SK-N-SH (cell line): ENCODE measurements at regions not wholly inside any gene's neighbourhood (a gene's known extent, or its start where the extent isn't known, plus 50 kb on each side); places are given as distances from the start of the nearest gene placed in this dataset.

ENCODE experiments used
- CTCF ChIA-PET: fragments of 300-600, 350-600 bp; formaldehyde crosslinking; extraction: SDS; loops from one replicate; lab custom pipeline; 2021; lab: Yijun Ruan, JAX
- POLR2A ChIA-PET: fragments of 350-600 bp; sonication (Branson Sonifier 250); formaldehyde crosslinking; extraction: SDS; loops from one replicate; lab custom pipeline; 2020; ENCODE audit warnings: antibody characterized with exemption, inconsistent platforms; lab: Yijun Ruan, JAX
- DNase-seq: peaks from one replicate; pipeline ENCODE4 v3.0.0; 2012
- H2AFZ ChIP-seq: fragments of 200-600 bp; sonication (generic); 2 replicates; pipeline ENCODE4 v1.8.1; 2016; ENCODE audit warnings: antibody characterized with exemption, mild to moderate bottlenecking, low read depth
- H3F3A ChIP-seq: fragments of 200-600 bp; sonication (generic); replicated peaks from 2 replicates; pipeline ENCODE3; 2016; ENCODE audit warnings: antibody characterized with exemption, mild to moderate bottlenecking; ENCODE audit not compliant: insufficient read depth
- H3K27ac ChIP-seq, 2 experiments: fragments of 200-500 bp in 1 of 2; fragments of 200-600 bp in 1 of 2; sonication (Bioruptor generic) in 1 of 2; sonication (generic), shearing (Covaris generic) in 1 of 2; 2 replicates each; pipeline versions ENCODE4 v1.5.1 to v1.6.1; 2014 to 2016; ENCODE audit warnings: low read depth in 2 of 2, inconsistent platforms in 1 of 2, low read length in 1 of 2, mild to moderate bottlenecking in 1 of 2, mixed read lengths in 1 of 2
- H3K27me3 ChIP-seq: fragments of 200-600 bp; sonication (generic), shearing (Covaris generic); 2 replicates; pipeline ENCODE4 v1.6.1; 2016; ENCODE audit warnings: mixed run types; ENCODE audit not compliant: insufficient read depth
- H3K36me3 ChIP-seq, 2 experiments: fragments of 200-500 bp in 1 of 2; fragments of 200-600 bp in 1 of 2; sonication (Bioruptor generic) in 1 of 2; sonication (generic) in 1 of 2; replicated peaks in 1 of 2; 2 replicates each; pipeline versions ENCODE3 to v1.5.1; 2014 to 2016; ENCODE audit warnings: low read length in 1 of 2, mild to moderate bottlenecking in 1 of 2; ENCODE audit not compliant: insufficient read depth in 2 of 2, control insufficient read depth in 1 of 2
- H3K4me1 ChIP-seq, 2 experiments: fragments of 200-500 bp in 1 of 2; fragments of 200-600 bp in 1 of 2; sonication (Bioruptor generic) in 1 of 2; sonication (generic), shearing (Covaris generic) in 1 of 2; 2 replicates each; pipeline versions ENCODE4 v1.5.1 to v1.6.1; 2014 to 2016; ENCODE audit warnings: low read depth in 1 of 2, low read length in 1 of 2, mixed run types in 1 of 2; ENCODE audit not compliant: insufficient read depth in 2 of 2, control insufficient read depth in 1 of 2
- H3K4me2 ChIP-seq: fragments of 200-600 bp; sonication (generic), shearing (Covaris generic); 2 replicates; pipeline ENCODE4 v1.6.1; 2017; ENCODE audit warnings: mixed run types
- H3K4me3 ChIP-seq, 2 experiments: fragments of 200-500 bp in 1 of 2; fragments of 200-600 bp in 1 of 2; sonication (Bioruptor generic) in 1 of 2; sonication (generic), shearing (Covaris generic) in 1 of 2; 2 replicates each; pipeline versions ENCODE4 v1.5.1 to v1.8.1; 2014 to 2016; ENCODE audit warnings: low read depth in 2 of 2, inconsistent platforms in 1 of 2, low read length in 1 of 2, mild to moderate bottlenecking in 1 of 2, mixed read lengths in 1 of 2, moderate library complexity in 1 of 2
- H3K79me2 ChIP-seq: fragments of 200-600 bp; sonication (generic); 2 replicates; pipeline ENCODE4 v1.8.1; 2017; ENCODE audit warnings: mild to moderate bottlenecking; ENCODE audit not compliant: insufficient read depth
- H3K9ac ChIP-seq: fragments of 200-600 bp; sonication (generic); 2 replicates; pipeline ENCODE4 v1.6.1; 2017; ENCODE audit warnings: mixed run types
- H3K9me2 ChIP-seq: fragments of 200-600 bp; sonication (generic); 2 replicates; pipeline ENCODE4 v1.6.1; 2017; ENCODE audit warnings: mixed run types
- H3K9me3 ChIP-seq: fragments of 200-600 bp; sonication (generic); 2 replicates; pipeline ENCODE4 v1.6.1; 2017; ENCODE audit warnings: mixed run types, mild to moderate bottlenecking, moderate library complexity
- H4K20me1 ChIP-seq: fragments of 200-600 bp; sonication (generic); 2 replicates; pipeline ENCODE4 v1.6.1; 2017; ENCODE audit warnings: mild to moderate bottlenecking, mixed run types; ENCODE audit not compliant: insufficient read depth
- ELF1 ChIP-seq: IDR thresholded peaks from 2 replicates; pipeline ENCODE4 v1.4.0; 2012
- EP300 ChIP-seq, 2 experiments: IDR thresholded peaks; 2 replicates each; pipeline versions ENCODE4 v1.4.0 to v1.6.1; 2012; ENCODE audit warnings: borderline replicate concordance in 1 of 2, low read depth in 1 of 2, low read length in 1 of 2
- GABPA ChIP-seq: IDR thresholded peaks from 2 replicates; pipeline ENCODE4 v1.4.0; 2012; ENCODE audit warnings: low read depth, mild to moderate bottlenecking
- GATA2 ChIP-seq: sonication (generic); formaldehyde crosslinking; IDR thresholded peaks from 2 replicates; pipeline ENCODE4 v1.5.0; 2020; ENCODE audit warnings: mild to moderate bottlenecking, missing genetic modification reagents
- MXI1 ChIP-seq: IDR thresholded peaks from 2 replicates; pipeline ENCODE4 v1.6.1; 2012; ENCODE audit warnings: mild to moderate bottlenecking, low read depth, low read length, improper control_type of control experiment
- NFIC ChIP-seq: IDR thresholded peaks from 2 replicates; pipeline ENCODE4 v1.4.0; 2012; ENCODE audit warnings: borderline replicate concordance
- RAD21 ChIP-seq: IDR thresholded peaks from 2 replicates; pipeline ENCODE4 v1.6.1; 2012; ENCODE audit warnings: mild to moderate bottlenecking, low read length
- RCOR1 ChIP-seq: fragments of 150-350 bp; IDR thresholded peaks from 2 replicates; pipeline ENCODE4 v1.6.1; 2017; ENCODE audit warnings: antibody characterized with exemption, low read length
- RFX5 ChIP-seq: IDR thresholded peaks from 2 replicates; pipeline ENCODE4 v1.6.1; 2012; ENCODE audit warnings: mild to moderate bottlenecking, improper control_type of control experiment, low read length
- RXRA ChIP-seq: IDR thresholded peaks from 2 replicates; pipeline ENCODE4 v1.4.0; 2012; ENCODE audit warnings: low read depth, mild to moderate bottlenecking, borderline replicate concordance
- TCF12 ChIP-seq: IDR thresholded peaks from 2 replicates; pipeline ENCODE4 v1.4.0; 2012
- WGBS: methylation state at CpG from one replicate; pipeline ENCODE4 v1.1.6; 2017; ENCODE audit warnings: low lambda C conversion rate; 5-methylcytosine and 5-hydroxymethylcytosine counted together
- TF ChIP-seq, protein P1 (sequence below): IDR thresholded peaks from 2 replicates; pipeline ENCODE4 v1.4.0; 2012; ENCODE audit warnings: low read depth
- TF ChIP-seq, protein P2 (sequence below): IDR thresholded peaks from 2 replicates; pipeline ENCODE4 v1.4.0; 2012; ENCODE audit warnings: low read depth, borderline replicate concordance
- TF ChIP-seq, protein P3 (sequence below): fragments of 200-600 bp; sonication (generic); IDR thresholded peaks from 2 replicates; pipeline ENCODE4 v1.6.1; 2017; ENCODE audit warnings: antibody characterized with exemption, mild to moderate bottlenecking, moderate library complexity
- TF ChIP-seq, protein P4 (sequence below): fragments of 150-350 bp; IDR thresholded peaks from 2 replicates; pipeline ENCODE4 v1.6.1; 2016; ENCODE audit warnings: mild to moderate bottlenecking, low read depth, low read length
- TF ChIP-seq, protein P5 (sequence below): fragments of 150-350 bp; IDR thresholded peaks from 2 replicates; pipeline ENCODE4 v1.6.1; 2017; ENCODE audit warnings: antibody characterized with exemption, low read length, low read depth, borderline replicate concordance

DNA sequence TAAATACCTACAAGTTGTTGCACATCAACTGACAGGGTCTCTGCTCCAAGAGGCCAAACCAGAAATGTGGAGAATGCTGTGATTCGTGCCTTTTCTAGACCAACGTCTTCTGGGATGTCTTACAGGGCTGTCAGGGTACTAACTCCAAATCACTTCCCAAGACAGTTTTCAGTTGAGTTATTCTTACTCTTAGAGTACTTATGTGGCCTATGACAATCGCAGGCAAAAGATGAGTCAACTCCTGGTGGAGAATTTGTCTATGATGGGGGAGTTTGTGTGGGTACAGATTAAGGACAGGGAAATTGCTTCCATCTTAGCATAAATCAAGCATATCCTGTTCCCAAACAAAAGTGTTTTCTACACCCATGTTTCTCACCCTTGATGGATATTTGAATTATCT is 734.8 kb downstream of the TNS3 start:
- Histone ChIP-seq H3K4me3 (no peak overlapping the region), H3K79me2 (no peaks in the 10 kb centered on the region), H3K27ac (no peak overlapping the region), H3K27me3 (no peaks in the 10 kb centered on the region), H3F3A (no peaks in the 10 kb centered on the region), H3K4me1 (no peaks in the 10 kb centered on the region), H4K20me1 (no peaks in the 10 kb centered on the region), H3K36me3 (no peaks in the 10 kb centered on the region), H3K9me2 (no peaks in the 10 kb centered on the region), H3K4me2 (no peak overlapping the region), H3K9me3 (no peaks in the 10 kb centered on the region), H2AFZ (no peak overlapping the region), H3K9ac (no peak overlapping the region)
- CTCF ChIA-PET: interaction anchor here (1.3 kb wide), 1 partner anchor 39 kb away, joined by 3 read pairs; no protein-coding TSS in a partner anchor
- POLR2A ChIA-PET: no interaction called here
- no peak for DNase-seq
- TF ChIP-seq RCOR1: no peak
- TF ChIP-seq RXRA: no peak
- TF ChIP-seq, protein P1, sequence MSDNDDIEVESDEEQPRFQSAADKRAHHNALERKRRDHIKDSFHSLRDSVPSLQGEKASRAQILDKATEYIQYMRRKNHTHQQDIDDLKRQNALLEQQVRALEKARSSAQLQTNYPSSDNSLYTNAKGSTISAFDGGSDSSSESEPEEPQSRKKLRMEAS: no peak
- TF ChIP-seq, protein P2, sequence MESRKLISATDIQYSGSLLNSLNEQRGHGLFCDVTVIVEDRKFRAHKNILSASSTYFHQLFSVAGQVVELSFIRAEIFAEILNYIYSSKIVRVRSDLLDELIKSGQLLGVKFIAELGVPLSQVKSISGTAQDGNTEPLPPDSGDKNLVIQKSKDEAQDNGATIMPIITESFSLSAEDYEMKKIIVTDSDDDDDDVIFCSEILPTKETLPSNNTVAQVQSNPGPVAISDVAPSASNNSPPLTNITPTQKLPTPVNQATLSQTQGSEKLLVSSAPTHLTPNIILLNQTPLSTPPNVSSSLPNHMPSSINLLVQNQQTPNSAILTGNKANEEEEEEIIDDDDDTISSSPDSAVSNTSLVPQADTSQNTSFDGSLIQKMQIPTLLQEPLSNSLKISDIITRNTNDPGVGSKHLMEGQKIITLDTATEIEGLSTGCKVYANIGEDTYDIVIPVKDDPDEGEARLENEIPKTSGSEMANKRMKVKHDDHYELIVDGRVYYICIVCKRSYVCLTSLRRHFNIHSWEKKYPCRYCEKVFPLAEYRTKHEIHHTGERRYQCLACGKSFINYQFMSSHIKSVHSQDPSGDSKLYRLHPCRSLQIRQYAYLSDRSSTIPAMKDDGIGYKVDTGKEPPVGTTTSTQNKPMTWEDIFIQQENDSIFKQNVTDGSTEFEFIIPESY: no peak
- no peak for TF ChIP-seq MXI1
- no peak for TF ChIP-seq GABPA
- TF ChIP-seq TCF12: no peak
- TF ChIP-seq, protein P3, sequence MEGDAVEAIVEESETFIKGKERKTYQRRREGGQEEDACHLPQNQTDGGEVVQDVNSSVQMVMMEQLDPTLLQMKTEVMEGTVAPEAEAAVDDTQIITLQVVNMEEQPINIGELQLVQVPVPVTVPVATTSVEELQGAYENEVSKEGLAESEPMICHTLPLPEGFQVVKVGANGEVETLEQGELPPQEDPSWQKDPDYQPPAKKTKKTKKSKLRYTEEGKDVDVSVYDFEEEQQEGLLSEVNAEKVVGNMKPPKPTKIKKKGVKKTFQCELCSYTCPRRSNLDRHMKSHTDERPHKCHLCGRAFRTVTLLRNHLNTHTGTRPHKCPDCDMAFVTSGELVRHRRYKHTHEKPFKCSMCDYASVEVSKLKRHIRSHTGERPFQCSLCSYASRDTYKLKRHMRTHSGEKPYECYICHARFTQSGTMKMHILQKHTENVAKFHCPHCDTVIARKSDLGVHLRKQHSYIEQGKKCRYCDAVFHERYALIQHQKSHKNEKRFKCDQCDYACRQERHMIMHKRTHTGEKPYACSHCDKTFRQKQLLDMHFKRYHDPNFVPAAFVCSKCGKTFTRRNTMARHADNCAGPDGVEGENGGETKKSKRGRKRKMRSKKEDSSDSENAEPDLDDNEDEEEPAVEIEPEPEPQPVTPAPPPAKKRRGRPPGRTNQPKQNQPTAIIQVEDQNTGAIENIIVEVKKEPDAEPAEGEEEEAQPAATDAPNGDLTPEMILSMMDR: no peak
- no peak for TF ChIP-seq EP300 (IDR thresholded peaks at IDR 0.05; ENCODE audit: borderline replicate concordance in 1 of 2, low read depth in 1 of 2, low read length in 1 of 2)
- no peak for TF ChIP-seq GATA2
- no peak for TF ChIP-seq RFX5
- TF ChIP-seq, protein P4, sequence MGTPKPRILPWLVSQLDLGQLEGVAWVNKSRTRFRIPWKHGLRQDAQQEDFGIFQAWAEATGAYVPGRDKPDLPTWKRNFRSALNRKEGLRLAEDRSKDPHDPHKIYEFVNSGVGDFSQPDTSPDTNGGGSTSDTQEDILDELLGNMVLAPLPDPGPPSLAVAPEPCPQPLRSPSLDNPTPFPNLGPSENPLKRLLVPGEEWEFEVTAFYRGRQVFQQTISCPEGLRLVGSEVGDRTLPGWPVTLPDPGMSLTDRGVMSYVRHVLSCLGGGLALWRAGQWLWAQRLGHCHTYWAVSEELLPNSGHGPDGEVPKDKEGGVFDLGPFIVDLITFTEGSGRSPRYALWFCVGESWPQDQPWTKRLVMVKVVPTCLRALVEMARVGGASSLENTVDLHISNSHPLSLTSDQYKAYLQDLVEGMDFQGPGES: no peak
- TF ChIP-seq RAD21: no peak
- TF ChIP-seq, protein P5, sequence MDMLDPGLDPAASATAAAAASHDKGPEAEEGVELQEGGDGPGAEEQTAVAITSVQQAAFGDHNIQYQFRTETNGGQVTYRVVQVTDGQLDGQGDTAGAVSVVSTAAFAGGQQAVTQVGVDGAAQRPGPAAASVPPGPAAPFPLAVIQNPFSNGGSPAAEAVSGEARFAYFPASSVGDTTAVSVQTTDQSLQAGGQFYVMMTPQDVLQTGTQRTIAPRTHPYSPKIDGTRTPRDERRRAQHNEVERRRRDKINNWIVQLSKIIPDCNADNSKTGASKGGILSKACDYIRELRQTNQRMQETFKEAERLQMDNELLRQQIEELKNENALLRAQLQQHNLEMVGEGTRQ: no peak
- TF ChIP-seq NFIC: no peak
- no peak for TF ChIP-seq ELF1
- 71% methylated on average over 3 of the region's 3 CpGs for WGBS
